Fibroblast of peridontal ligament (primary cell): ENCODE measurements at regions not wholly inside any gene's neighbourhood (a gene's known extent, or its start where the extent isn't known, plus 50 kb on each side); places are given as distances from the start of the nearest gene placed in this dataset.
A peak's percentile ranks its signal among the peaks of the same experiment; 100 is the strongest.

ENCODE experiments used
- DNase-seq: peaks from one replicate; pipeline ENCODE4 v3.0.0-alpha.2; 2010; ENCODE audit errors: extremely low read depth

DNA sequence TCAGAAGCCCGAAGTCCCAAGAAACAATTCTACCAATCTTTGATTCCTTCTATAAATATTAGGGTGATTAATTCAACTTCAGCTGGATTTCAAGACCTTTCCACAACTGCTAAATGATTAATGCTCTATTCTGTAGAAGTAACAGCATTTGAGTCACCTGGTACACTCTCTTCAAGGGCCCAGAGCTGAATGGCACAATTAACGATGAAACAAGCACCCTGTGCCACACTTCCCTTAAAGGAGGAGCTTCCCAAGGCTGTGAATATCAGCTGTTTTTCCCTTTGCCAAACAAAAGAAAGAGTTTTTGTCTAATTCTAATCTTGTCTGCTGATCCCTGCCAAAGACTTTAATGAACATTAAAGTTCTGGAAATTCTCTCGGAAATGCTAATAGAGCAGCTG, 56.0 kb downstream of the BOD1L2 start:
- DNase-seq: no peak

- no peak for DNase-seq
Measured at GRCh38 chr18:57205641-57206040, 58.8 kb downstream of the BOD1L2 start.

DNA sequence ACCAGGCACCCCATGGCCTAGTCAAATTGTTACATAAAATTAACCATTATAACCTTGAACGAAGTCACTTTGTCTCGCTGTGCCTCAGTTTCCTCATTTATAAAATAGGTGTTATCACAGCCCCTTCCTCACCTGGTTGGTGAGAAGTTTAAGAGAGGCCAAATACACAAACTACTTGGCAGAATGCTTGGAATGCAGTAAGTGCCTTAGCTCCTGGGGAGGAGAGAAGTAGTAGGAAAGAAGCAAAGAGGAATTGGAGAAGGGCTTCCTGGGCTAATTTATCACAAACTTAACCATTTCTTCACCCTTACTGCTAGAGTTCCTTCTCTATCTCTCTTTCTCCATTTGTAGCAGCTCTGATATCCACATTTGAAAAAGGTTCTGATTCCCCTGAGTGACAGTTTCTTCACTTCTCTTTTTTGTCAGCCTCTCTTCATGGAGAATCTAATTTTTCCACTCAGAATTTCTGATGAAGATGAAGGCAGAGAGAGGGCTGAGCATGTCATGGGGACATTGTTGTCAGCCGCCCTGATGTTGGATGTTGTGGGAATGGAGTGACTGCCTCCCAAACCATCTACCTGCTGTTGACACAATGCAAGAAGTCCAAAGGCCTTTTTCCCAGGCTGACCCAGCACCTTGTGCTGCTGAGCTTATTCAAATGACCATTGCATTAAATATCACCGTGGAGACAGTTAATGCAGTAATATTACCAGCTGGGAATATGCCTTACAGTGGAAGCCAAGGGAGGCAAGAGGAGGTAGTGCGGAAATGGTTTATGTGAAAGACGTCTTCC, 60.4 kb downstream of the BOD1L2 start:
- no peak for DNase-seq

- no peak for DNase-seq
Measured at GRCh38 chr18:57208047-57208446, 61.2 kb downstream of the BOD1L2 start.

- no peak for DNase-seq
Measured at GRCh38 chr18:57209713-57210106, 62.8 kb downstream of the BOD1L2 start.

GRCh38 chr18:57210107-57210715, 63.3 kb downstream of the BOD1L2 start:
- peak; percentile 53 for DNase-seq

GRCh38 chr18:57210716-57211411, 64.0 kb downstream of the BOD1L2 start:
- no peak for DNase-seq

DNA sequence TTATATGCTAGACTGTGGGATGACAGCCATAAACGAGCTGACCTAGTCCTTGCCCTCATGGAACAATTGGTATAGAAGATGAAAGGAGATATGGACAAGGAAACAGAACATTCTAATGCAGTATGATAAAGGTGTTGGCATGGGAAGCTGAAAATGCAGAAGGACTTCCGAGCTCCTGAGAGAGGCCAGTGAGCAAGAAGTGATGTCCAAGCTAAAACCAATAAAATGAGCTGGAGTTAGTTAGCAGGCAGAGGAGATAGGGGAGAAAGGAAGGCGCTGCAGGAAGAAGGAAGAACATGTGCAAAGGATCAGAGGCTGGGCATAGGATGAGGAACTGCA, 64.5 kb downstream of the BOD1L2 start:
- DNase-seq: no peak

DNA sequence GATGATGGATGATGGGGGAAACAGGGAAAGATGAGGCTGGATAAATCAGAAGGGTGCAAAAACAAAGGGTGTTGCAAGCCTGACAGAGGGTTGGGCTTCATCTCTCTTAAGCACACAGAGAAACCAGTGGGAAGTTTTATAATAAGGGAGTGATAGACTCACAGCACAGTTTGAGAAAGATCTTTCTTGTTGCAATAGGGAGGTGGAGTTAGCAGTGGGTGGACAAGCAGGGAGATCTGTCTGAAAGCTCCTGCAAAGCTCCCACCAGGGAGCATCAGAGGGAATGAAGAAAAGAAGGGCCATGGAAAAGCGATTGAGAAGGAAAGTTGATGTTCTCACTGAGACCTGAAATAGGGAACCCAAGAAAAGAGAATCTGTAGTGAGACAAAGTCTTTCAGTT, 64.9 kb downstream of the BOD1L2 start:
- no peak for DNase-seq

DNA sequence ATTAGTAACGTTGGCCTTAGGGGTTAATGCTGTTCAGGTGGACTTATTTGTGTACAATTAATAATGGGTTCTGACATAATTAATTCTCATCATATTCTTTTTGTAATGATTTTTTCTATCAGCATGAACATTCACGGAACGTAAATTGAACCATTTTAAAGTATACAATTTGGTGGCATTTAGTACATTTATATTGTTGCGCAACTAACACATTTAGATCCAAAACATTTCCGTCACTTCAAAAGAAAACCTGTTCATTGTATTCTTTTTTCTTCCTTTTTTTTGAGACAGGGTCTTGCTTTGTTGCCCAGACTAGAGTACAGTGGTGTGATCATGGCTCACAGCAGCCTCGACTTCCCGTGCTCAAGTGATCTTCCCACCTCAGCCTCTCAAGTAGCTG, 65.8 kb downstream of the BOD1L2 start:
- no peak for DNase-seq

- DNase-seq: no peak
Measured at GRCh38 chr18:57214976-57215375, 68.1 kb downstream of the BOD1L2 start.

GRCh38 chr18:57218281-57218680, 71.4 kb downstream of the BOD1L2 start:
- DNase-seq: no peak

DNA sequence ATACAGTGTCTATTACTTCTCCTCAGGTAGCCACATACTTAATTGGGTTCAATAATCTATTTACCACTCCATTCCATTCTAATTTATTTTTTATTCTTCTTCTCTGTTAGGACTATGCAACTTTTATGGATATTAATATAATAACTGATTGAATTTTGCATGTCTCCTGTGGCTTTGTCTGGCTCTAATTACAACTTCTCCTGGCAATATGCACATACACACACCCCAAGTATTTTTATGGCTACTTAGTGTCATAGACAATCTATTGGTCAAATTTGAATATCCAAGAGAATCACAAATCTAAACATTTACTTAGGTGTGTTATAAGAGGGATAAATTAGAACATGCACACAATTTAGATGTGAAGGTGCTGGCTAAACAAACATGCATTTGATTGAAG, 73.1 kb downstream of the BOD1L2 start:
- no peak for DNase-seq

- no peak for DNase-seq
Measured at GRCh38 chr18:57220480-57220879, 73.6 kb downstream of the BOD1L2 start.

DNA sequence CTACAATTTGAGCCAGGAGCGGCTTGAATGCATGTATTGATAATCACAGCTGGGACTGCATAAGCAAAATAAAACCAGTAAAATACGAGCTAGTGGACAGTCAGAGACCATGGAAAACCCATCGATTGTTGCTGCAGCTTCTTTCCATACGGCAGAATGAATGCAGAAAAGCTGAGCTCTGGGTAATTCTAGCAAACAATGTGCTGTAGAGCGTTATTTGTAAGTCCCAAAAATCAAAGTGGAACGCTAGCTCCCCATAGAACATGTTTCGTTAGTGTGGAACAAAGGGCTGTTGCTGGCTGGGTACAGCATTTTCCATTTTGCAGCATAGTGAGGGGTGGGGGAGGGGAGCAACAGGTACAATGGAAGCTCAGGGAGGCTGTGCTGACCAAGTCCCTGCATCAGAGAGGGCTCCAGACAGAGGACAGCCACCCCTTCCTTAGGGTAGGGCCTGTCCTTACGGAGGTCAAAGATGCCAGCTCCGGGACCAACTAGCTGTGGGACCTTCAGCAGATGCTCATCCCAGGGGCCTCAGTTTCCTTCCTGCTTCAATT, 74.1 kb downstream of the BOD1L2 start:
- DNase-seq: no peak

GRCh38 chr18:57223144-57223870, 76.4 kb downstream of the BOD1L2 start:
- DNase-seq: no peak

- DNase-seq: no peak
Measured at GRCh38 chr18:57230861-57231585, 84.1 kb downstream of the BOD1L2 start.

DNA sequence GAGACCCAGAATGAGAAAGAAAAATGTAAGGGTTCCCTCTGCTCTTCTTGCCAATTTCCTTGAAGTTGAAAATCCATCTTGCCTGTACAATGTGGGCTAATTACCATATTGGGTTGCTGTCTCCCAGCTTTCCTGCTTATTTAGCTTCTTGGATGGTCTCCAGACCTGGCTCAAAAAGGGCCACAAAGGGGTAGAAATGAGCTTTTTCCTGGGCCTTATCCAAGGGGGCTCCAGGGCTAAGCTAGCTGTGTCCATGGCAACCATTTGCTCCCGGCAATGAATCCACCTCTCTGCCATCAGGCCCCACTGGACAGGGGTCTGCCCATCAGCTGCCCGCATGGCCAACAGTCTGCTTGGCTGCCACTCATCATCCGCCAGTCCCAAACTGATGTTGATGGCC, 85.0 kb downstream of the BOD1L2 start:
- no peak for DNase-seq

- DNase-seq: no peak
Measured at GRCh38 chr18:57234346-57234745, 87.5 kb downstream of the BOD1L2 start.

DNA sequence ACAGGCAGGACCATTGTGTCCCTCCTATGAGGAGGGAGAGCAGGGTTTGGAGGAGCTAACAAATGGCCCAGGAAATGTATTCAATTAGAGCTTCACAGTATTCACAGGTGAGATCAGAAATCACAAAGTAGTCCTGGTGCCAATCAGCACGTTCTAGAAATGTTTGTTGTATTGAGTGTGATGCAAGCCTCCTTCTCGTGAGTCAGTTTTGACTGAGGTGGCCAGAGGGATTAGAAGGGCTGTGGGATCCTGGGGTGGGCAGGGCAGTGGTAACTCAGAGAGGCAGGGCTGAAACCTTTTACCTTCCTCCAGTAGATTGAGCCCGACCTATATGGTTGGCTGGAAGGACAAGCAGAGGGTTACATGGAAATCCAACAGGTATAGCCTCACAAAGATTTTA, 95.0 kb downstream of the BOD1L2 start:
- no peak for DNase-seq

GRCh38 chr18:57242285-57242684, 95.4 kb downstream of the BOD1L2 start:
- DNase-seq: no peak
